AG09319 (cell line): ENCODE measurements at regions not wholly inside any gene's neighbourhood (a gene's known extent, or its start where the extent isn't known, plus 50 kb on each side); places are given as distances from the start of the nearest gene placed in this dataset.

Source experiments
- DNase-seq: peaks from one replicate; pipeline ENCODE4 v3.0.0-alpha.2; 2010; ENCODE audit warnings: low read depth; ENCODE audit errors: extremely low read depth
- TF ChIP-seq, protein P1 (sequence below): IDR thresholded peaks from 2 replicates; pipeline ENCODE4 v1.5.1; 2011; ENCODE audit warnings: low read depth, mild to moderate bottlenecking, inconsistent platforms, low read length, moderate library complexity

DNA sequence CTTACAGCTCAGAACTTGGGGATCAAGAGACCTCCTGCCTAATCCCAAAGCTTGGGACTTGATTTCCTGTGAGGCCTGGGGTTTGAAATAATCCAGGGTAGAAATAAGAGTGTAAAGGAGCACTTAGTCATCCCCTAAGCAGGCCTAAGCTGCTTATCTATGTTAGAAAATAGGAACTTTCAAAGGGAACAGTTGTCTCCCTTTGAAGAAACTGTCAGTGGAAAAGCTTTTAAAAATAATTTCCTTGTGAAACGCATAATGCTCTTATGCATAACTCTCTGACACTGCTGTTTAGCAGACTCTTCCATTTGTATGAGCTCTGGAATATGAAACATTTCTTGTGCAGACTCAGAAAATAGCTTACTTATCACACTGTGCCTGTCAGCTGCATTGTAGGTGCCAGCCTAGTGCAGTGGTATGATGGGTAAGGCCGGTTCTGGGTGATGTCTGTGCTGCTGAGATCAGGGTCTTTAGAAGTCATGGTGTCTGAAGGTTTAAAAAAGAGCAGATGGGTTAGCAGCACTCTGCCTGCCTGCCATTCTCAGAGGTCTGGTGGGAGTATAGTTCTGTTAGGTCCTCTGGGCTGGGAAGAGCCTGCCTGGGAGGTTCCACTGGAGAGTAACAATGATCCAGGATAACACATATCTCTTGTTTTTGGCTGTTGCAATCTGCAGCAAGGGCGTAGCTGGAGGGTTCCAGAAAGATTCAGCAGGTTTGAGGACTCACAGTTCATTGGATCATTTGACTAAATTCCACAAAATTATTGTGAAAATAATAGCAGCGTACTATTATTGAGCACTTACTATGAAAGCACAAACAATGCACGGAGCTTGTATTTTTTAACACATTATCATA, 283.2 kb upstream of the MEX3C start:
- DNase-seq = no peak
- TF ChIP-seq, protein P1, sequence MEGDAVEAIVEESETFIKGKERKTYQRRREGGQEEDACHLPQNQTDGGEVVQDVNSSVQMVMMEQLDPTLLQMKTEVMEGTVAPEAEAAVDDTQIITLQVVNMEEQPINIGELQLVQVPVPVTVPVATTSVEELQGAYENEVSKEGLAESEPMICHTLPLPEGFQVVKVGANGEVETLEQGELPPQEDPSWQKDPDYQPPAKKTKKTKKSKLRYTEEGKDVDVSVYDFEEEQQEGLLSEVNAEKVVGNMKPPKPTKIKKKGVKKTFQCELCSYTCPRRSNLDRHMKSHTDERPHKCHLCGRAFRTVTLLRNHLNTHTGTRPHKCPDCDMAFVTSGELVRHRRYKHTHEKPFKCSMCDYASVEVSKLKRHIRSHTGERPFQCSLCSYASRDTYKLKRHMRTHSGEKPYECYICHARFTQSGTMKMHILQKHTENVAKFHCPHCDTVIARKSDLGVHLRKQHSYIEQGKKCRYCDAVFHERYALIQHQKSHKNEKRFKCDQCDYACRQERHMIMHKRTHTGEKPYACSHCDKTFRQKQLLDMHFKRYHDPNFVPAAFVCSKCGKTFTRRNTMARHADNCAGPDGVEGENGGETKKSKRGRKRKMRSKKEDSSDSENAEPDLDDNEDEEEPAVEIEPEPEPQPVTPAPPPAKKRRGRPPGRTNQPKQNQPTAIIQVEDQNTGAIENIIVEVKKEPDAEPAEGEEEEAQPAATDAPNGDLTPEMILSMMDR = no peak

GRCh38 chr18:51486735-51487366, 289.4 kb upstream of the MEX3C start:
- DNase-seq = no peak
- TF ChIP-seq, protein P1 = no peak

- DNase-seq = no peak
- TF ChIP-seq, protein P1 = no peak
These were observed 292.9 kb upstream of the MEX3C start for GRCh38 chr18:51490417-51490816.

GRCh38 chr18:51490860-51491259, 293.4 kb upstream of the MEX3C start:
- DNase-seq = no peak
- TF ChIP-seq, protein P1 = no peak

GRCh38 chr18:51491678-51492372, 294.3 kb upstream of the MEX3C start:
- DNase-seq = no peak
- TF ChIP-seq, protein P1 = no peak

GRCh38 chr18:51498085-51498855, 300.8 kb upstream of the MEX3C start:
- TF ChIP-seq, protein P1 = no peak
- DNase-seq = no peak
